DOHH2 (cell line): ENCODE measurements at regions not wholly inside any gene's neighbourhood (a gene's known extent, or its start where the extent isn't known, plus 50 kb on each side); places are given as distances from the start of the nearest gene placed in this dataset.

Source experiments
- EZH2phosphoT487 ChIP-seq: fragments of 200-600 bp; sonication (generic); IDR thresholded peaks from 2 replicates; pipeline ENCODE4 v1.6.1; 2017; ENCODE audit warnings: borderline replicate concordance, mild to moderate bottlenecking, antibody characterized with exemption, low read length, moderate library complexity, mixed read lengths
- TF ChIP-seq, protein P1 (sequence below): fragments of 200-600 bp; sonication (generic); IDR thresholded peaks from one replicate; pipeline ENCODE4 v1.5.1; 2014; ENCODE audit warnings: antibody characterized with exemption, mild to moderate bottlenecking, low read depth, low read length; ENCODE audit not compliant: poor library complexity, severe bottlenecking

DNA sequence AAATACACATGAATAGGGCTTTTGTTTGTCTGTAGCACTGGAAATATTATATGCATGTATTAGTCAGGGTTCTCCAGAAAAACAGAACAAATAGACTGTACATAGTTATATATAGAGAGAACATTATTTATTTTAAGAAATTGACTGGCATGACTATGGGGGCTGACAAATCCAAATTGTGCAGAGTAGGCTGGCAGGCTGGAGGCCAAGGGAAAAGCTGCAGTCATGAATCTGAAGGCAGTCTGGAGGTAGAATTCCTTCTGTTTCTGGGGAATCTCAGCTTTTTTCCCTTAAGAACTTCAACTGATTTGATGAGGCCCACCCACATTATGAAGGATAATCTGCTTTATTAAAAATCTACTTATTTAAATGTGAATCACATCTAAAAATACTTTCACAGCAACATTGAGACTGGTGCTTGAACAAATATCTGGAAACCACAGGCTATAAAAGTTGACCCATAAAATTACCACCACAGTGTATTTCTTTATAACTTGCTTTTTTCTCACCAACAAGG lies 344.2 kb upstream of the KIAA1217 start:
- TF ChIP-seq, protein P1, sequence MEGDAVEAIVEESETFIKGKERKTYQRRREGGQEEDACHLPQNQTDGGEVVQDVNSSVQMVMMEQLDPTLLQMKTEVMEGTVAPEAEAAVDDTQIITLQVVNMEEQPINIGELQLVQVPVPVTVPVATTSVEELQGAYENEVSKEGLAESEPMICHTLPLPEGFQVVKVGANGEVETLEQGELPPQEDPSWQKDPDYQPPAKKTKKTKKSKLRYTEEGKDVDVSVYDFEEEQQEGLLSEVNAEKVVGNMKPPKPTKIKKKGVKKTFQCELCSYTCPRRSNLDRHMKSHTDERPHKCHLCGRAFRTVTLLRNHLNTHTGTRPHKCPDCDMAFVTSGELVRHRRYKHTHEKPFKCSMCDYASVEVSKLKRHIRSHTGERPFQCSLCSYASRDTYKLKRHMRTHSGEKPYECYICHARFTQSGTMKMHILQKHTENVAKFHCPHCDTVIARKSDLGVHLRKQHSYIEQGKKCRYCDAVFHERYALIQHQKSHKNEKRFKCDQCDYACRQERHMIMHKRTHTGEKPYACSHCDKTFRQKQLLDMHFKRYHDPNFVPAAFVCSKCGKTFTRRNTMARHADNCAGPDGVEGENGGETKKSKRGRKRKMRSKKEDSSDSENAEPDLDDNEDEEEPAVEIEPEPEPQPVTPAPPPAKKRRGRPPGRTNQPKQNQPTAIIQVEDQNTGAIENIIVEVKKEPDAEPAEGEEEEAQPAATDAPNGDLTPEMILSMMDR, result no peak
- TF ChIP-seq EZH2phosphoT487, result no peak
